ENCODE measurements at regions not wholly inside any gene's neighbourhood (a gene's known extent, or its start where the extent isn't known, plus 50 kb on each side); places are given as distances from the start of the nearest gene placed in this dataset.

- Histone ChIP-seq H3K4me3 (ENCODE audit: low read depth, low read length) (peak overlapping the region; percentile 29; the same call in 1 of the 2 replicates), H2AFZ (ENCODE audit: low read length, unreplicated experiment) (peak overlapping the region; percentile 43), H3K27ac (ENCODE audit: low read depth, low read length) (peak overlapping the region; percentile 46), H3K79me2 (ENCODE audit: control insufficient read depth, insufficient read depth, low read length, unreplicated experiment) (no peaks in the 10 kb centered on the region), H3K36me3 (ENCODE audit: insufficient read depth, low read length) (no peaks in the 10 kb centered on the region), H3K27me3 (ENCODE audit: insufficient read depth, low read length) (no peaks in the 10 kb centered on the region), H3K4me1 (ENCODE audit: control insufficient read depth, insufficient read depth, low read length, unreplicated experiment) (peaks cover 42% of the 10 kb centered on the region)
Observed at GRCh38 chr1:30809514-30810263, 52.1 kb upstream of the LAPTM5 start.

- Histone ChIP-seq H2AFZ (ENCODE audit: low read length, unreplicated experiment) (no peak overlapping the region), H3K27ac (ENCODE audit: low read depth, low read length) (no peak overlapping the region), H3K79me2 (ENCODE audit: control insufficient read depth, insufficient read depth, low read length, unreplicated experiment) (no peaks in the 10 kb centered on the region), H3K27me3 (ENCODE audit: insufficient read depth, low read length) (no peaks in the 10 kb centered on the region), H3K36me3 (ENCODE audit: insufficient read depth, low read length) (no peaks in the 10 kb centered on the region), H3K4me1 (ENCODE audit: control insufficient read depth, insufficient read depth, low read length, unreplicated experiment) (peaks cover 42% of the 10 kb centered on the region), H3K4me3 (ENCODE audit: low read depth, low read length) (no peak overlapping the region)
Observed at GRCh38 chr1:30808067-30808662, 50.6 kb upstream of the LAPTM5 start.

GRCh38 chr1:30807318-30808066, 49.9 kb upstream of the LAPTM5 start:
- H2AFZ ChIP-seq (ENCODE audit: low read length, unreplicated experiment), result no peak overlapping the region
- no peaks in the 10 kb centered on the region for H3K36me3 ChIP-seq (ENCODE audit: insufficient read depth, low read length)
- H3K4me1 ChIP-seq (ENCODE audit: control insufficient read depth, insufficient read depth, low read length, unreplicated experiment), result peaks cover 42% of the 10 kb centered on the region
- H3K27me3 ChIP-seq (ENCODE audit: insufficient read depth, low read length), result no peaks in the 10 kb centered on the region
- H3K79me2 ChIP-seq (ENCODE audit: control insufficient read depth, insufficient read depth, low read length, unreplicated experiment), result no peaks in the 10 kb centered on the region
- no peak overlapping the region for H3K27ac ChIP-seq (ENCODE audit: low read depth, low read length)
- H3K4me3 ChIP-seq (ENCODE audit: low read depth, low read length), result peak overlapping the region; percentile 11; the same call in 1 of the 2 replicates

Measured in ACC112 (cell line).